Activated naive CD8-positive, alpha-beta T cell treated with anti-CD3 and anti-CD28 coated beads, Interleukin-2, amount 50 U/mL, for 24 hours (primary cell): ENCODE measurements at regions not wholly inside any gene's neighbourhood (a gene's known extent, or its start where the extent isn't known, plus 50 kb on each side); places are given as distances from the start of the nearest gene placed in this dataset.

ENCODE experiments used
- ATAC-seq: fragments of 150-1000 bp; cut with Tn5 transposase; one replicate; pipeline ENCODE4 v1.10.0; 2021
- DNase-seq: peaks from one replicate; pipeline ENCODE4 v3.0.0; 2021
- H3K27ac Mint-ChIP-seq: one replicate; pipeline ENCODE4 v1.8.0; 2021; ENCODE audit warnings: mild to moderate bottlenecking, mixed read lengths
- H3K27me3 Mint-ChIP-seq: one replicate; pipeline ENCODE4 v1.8.0; 2021; ENCODE audit warnings: mixed read lengths
- H3K36me3 Mint-ChIP-seq: one replicate; pipeline ENCODE4 v1.8.0; 2021; ENCODE audit warnings: low read depth, mixed read lengths
- H3K4me1 Mint-ChIP-seq: one replicate; pipeline ENCODE4 v1.8.0; 2021; ENCODE audit warnings: mixed read lengths
- H3K4me3 Mint-ChIP-seq: one replicate; pipeline ENCODE4 v1.8.0; 2021; ENCODE audit warnings: mild to moderate bottlenecking, moderate library complexity, mixed read lengths
- H3K9me3 Mint-ChIP-seq: one replicate; pipeline ENCODE4 v1.8.0; 2021; ENCODE audit warnings: mixed read lengths

- no peaks in the 10 kb centered on the region for H3K9me3 Mint-ChIP-seq
- ATAC-seq (no peak), DNase-seq (no peak)
- no peaks in the 10 kb centered on the region for H3K4me1 Mint-ChIP-seq
- H3K27ac Mint-ChIP-seq, result no peak overlapping the region
- H3K4me3 Mint-ChIP-seq, result no peak overlapping the region
- no peaks in the 10 kb centered on the region for H3K36me3 Mint-ChIP-seq
- no peaks in the 10 kb centered on the region for H3K27me3 Mint-ChIP-seq
These were observed 116.8 kb upstream of the UBE2E2 start for GRCh38 chr3:23086331-23086730.

GRCh38 chr3:23086831-23087230 lies 116.3 kb upstream of the UBE2E2 start:
- ATAC-seq (no peak), DNase-seq (no peak)
- H3K27me3 Mint-ChIP-seq, result no peaks in the 10 kb centered on the region
- H3K4me1 Mint-ChIP-seq, result no peaks in the 10 kb centered on the region
- no peaks in the 10 kb centered on the region for H3K36me3 Mint-ChIP-seq
- H3K9me3 Mint-ChIP-seq, result no peaks in the 10 kb centered on the region
- no peak overlapping the region for H3K4me3 Mint-ChIP-seq
- H3K27ac Mint-ChIP-seq, result no peak overlapping the region

DNA sequence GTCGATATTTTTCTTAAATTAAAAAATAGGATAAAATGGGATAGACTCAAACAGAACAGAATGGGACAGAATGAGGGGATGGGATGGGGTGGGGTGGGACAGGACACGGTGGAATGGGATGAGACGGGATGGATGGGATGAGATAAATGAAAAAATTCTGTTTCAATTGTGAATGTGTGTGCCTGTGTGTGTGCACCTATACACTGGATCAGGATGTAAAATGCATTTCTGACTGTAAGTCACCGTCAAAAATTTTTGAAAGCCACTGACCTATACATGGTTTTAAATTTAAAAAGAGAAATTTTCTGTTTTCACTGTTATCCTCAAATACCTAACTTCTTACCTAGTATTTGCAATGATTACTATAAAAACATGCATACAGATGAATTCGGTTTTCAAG lies 108.7 kb upstream of the UBE2E2 start:
- H3K9me3 Mint-ChIP-seq, result peaks cover 6% of the 10 kb centered on the region
- H3K4me3 Mint-ChIP-seq, result no peak overlapping the region
- no peak overlapping the region for H3K27ac Mint-ChIP-seq
- peaks cover 2% of the 10 kb centered on the region for H3K36me3 Mint-ChIP-seq
- ATAC-seq, result no peak
- peaks cover 2% of the 10 kb centered on the region for H3K4me1 Mint-ChIP-seq
- H3K27me3 Mint-ChIP-seq, result no peaks in the 10 kb centered on the region
- no peak for DNase-seq

- Mint-ChIP-seq H3K36me3 (peaks cover 2% of the 10 kb centered on the region), H3K4me1 (peaks cover 2% of the 10 kb centered on the region), H3K27ac (no peak overlapping the region), H3K9me3 (peaks cover 6% of the 10 kb centered on the region), H3K27me3 (no peaks in the 10 kb centered on the region), H3K4me3 (no peak overlapping the region)
- no peak for DNase-seq
- ATAC-seq, result no peak
These were observed 108.2 kb upstream of the UBE2E2 start for GRCh38 chr3:23094890-23095462.

DNA sequence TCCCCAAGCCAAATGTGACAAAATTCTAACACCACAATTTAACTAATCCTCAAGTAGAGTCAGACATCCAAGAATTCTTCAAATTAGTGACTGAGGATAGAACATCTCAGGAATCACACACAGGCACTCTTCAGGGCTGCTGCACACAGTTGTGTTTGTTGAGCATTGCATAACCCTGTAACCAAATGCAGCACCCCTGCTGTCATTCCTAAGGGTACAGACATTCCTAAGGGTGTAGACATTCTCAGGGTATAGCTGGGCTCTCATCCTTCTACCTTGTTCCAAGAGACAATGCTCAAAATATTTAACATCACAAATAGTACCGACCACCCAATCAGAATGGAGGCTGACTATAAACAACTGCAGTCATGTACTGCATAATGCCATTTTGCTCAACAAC lies 107.1 kb upstream of the UBE2E2 start:
- Mint-ChIP-seq H3K36me3 (peaks cover 2% of the 10 kb centered on the region), H3K9me3 (peaks cover 6% of the 10 kb centered on the region), H3K27ac (no peak overlapping the region), H3K27me3 (no peaks in the 10 kb centered on the region), H3K4me3 (no peak overlapping the region), H3K4me1 (peaks cover 2% of the 10 kb centered on the region)
- DNase-seq (no peak), ATAC-seq (no peak)

DNA sequence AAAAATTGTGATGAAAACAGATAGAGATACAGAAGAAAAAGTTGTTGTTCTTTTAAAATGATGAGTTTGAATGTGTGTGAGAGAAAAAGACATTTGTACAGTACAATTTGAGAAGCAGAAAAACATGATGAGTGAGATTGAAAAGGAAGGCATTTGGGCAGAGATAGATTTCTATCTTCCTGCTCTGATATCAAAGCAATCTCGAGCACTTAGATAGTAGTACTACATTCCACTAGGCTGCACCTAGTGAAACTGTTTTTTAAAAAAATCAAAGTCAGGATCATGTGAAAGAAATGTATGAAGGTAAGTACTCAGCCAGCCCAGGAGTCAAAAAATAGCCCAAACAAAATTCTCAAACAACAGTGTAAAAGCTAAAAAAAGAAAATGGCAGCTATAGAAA lies 104.1 kb upstream of the UBE2E2 start:
- no peaks in the 10 kb centered on the region for H3K27me3 Mint-ChIP-seq
- no peak overlapping the region for H3K4me3 Mint-ChIP-seq
- H3K27ac Mint-ChIP-seq, result no peak overlapping the region
- H3K36me3 Mint-ChIP-seq, result no peaks in the 10 kb centered on the region
- H3K9me3 Mint-ChIP-seq, result peaks cover 2% of the 10 kb centered on the region
- peaks cover 2% of the 10 kb centered on the region for H3K4me1 Mint-ChIP-seq
- no peak for ATAC-seq
- no peak for DNase-seq

DNA sequence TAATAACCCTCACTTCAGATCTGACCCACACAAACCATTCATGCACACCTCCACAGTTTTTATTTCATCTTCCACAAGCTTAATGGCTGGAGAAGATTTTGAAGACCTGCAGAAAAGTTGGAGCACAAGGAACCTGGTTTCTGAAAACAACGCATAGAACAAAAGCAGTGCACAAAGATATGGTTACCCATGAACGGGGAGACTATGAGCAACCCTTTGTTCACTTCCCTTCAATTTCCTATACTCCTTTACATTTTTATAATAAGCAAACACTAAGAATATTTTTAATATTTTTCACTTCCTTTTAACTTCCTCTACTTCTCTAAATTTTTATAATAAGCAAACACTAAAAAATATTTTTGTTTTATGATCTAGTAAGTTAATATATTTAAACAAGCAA lies 103.5 kb upstream of the UBE2E2 start:
- DNase-seq (no peak), ATAC-seq (no peak)
- H3K36me3 Mint-ChIP-seq, result no peaks in the 10 kb centered on the region
- no peak overlapping the region for H3K4me3 Mint-ChIP-seq
- no peaks in the 10 kb centered on the region for H3K27me3 Mint-ChIP-seq
- H3K4me1 Mint-ChIP-seq, result peaks cover 2% of the 10 kb centered on the region
- no peak overlapping the region for H3K27ac Mint-ChIP-seq
- no peaks in the 10 kb centered on the region for H3K9me3 Mint-ChIP-seq

GRCh38 chr3:23100106-23100505 lies 103.0 kb upstream of the UBE2E2 start:
- H3K36me3 Mint-ChIP-seq, result no peaks in the 10 kb centered on the region
- ATAC-seq, result no peak
- H3K27ac Mint-ChIP-seq, result no peak overlapping the region
- no peaks in the 10 kb centered on the region for H3K27me3 Mint-ChIP-seq
- H3K4me3 Mint-ChIP-seq, result no peak overlapping the region
- no peaks in the 10 kb centered on the region for H3K9me3 Mint-ChIP-seq
- DNase-seq, result no peak
- H3K4me1 Mint-ChIP-seq, result peaks cover 2% of the 10 kb centered on the region

DNA sequence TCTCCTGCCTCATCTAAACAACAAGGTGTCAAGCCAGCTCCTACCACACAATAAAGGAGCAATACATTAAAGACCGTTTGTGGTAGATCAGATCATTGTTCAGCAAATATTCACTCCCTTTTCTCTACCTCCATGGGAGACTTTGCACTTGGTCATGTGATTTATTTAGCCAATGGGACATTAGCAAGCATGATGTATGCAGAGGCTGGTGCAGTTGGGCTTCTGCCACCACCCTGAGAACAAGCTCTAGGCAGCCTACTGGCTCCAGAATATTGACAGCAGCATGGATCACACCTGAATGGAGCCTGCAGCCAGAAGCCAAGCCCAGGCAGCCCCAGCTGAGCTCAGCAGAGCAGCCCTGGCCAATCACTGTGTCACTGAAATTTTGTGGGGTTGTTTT lies 99.4 kb upstream of the UBE2E2 start:
- no peaks in the 10 kb centered on the region for H3K9me3 Mint-ChIP-seq
- no peak overlapping the region for H3K4me3 Mint-ChIP-seq
- H3K4me1 Mint-ChIP-seq, result peaks cover 2% of the 10 kb centered on the region
- ATAC-seq (no peak), DNase-seq (no peak)
- H3K36me3 Mint-ChIP-seq, result no peaks in the 10 kb centered on the region
- no peak overlapping the region for H3K27ac Mint-ChIP-seq
- H3K27me3 Mint-ChIP-seq, result peaks cover 2% of the 10 kb centered on the region

DNA sequence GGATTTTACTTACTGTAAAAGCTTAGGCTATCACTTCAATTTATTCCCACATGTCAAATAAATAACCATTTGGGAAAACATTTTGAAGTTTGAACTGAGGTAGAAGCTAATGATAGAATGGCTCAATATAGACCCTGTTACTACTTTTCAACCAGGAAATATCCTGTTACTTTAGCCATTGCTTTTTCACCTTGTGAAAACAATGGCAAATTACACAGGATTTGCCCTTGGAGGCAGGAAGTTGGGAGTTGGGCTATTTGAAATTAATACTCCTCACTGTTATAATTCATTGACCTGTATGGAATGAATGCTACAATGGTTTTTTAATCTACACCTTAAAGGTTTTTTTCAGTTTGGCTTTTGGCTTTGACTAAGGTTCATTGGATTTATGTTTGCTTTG lies 98.1 kb upstream of the UBE2E2 start:
- Mint-ChIP-seq H3K9me3 (no peaks in the 10 kb centered on the region), H3K27ac (no peak overlapping the region), H3K27me3 (peaks cover 2% of the 10 kb centered on the region), H3K36me3 (no peaks in the 10 kb centered on the region), H3K4me3 (no peak overlapping the region), H3K4me1 (no peaks in the 10 kb centered on the region)
- DNase-seq, result no peak
- no peak for ATAC-seq

DNA sequence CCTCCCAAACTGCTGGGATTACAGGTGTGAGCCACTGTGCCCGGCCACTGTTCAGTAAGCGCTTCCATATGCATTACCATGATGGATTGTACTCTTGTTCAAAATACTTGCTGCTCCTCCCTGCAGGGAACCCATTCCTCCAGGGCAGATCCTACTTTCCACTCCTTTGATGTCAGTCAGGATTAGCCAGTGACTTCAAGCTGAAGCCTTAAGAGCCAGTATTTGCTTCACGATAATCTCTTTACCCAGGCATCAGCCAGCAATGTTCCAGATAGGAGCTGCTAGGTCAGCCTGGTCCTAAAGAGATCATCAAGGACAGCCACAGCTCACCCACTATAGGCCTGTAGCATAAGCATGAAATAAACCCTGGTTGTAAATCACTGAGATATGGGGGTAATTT lies 96.5 kb upstream of the UBE2E2 start:
- Mint-ChIP-seq H3K4me1 (no peaks in the 10 kb centered on the region), H3K27me3 (peaks cover 2% of the 10 kb centered on the region), H3K36me3 (no peaks in the 10 kb centered on the region), H3K4me3 (no peak overlapping the region), H3K9me3 (no peaks in the 10 kb centered on the region), H3K27ac (no peak overlapping the region)
- no peak for ATAC-seq
- DNase-seq, result no peak

GRCh38 chr3:23107221-23107620 lies 95.9 kb upstream of the UBE2E2 start:
- no peak for DNase-seq
- Mint-ChIP-seq H3K9me3 (no peaks in the 10 kb centered on the region), H3K36me3 (no peaks in the 10 kb centered on the region), H3K27ac (no peak overlapping the region), H3K4me1 (no peaks in the 10 kb centered on the region), H3K4me3 (no peak overlapping the region), H3K27me3 (peaks cover 2% of the 10 kb centered on the region)
- ATAC-seq, result no peak

- Mint-ChIP-seq H3K9me3 (no peaks in the 10 kb centered on the region), H3K36me3 (no peaks in the 10 kb centered on the region), H3K27me3 (peaks cover 2% of the 10 kb centered on the region), H3K27ac (no peak overlapping the region), H3K4me1 (peaks cover 3% of the 10 kb centered on the region), H3K4me3 (no peak overlapping the region)
- DNase-seq (no peak), ATAC-seq (no peak)
These were observed 94.6 kb upstream of the UBE2E2 start for GRCh38 chr3:23108451-23109057.

DNA sequence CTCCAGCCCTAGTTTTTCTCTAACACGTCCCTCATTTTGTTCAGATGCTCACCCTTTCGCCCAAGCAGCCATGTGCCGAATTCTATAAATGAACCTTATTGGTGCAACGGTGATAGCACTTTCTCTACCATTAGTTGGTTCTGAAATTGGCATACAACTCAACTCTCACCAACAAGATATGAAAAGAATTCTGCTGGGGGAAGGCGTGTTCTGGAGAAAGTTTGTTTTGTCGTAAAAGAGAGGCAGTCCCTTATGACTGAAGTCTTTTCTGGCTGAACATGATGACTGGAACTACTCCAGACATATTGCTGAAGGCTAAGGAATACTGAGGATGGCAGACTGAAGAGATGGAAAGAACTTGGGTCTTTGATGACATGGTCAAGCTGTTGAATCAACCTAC lies 91.8 kb upstream of the UBE2E2 start:
- no peak overlapping the region for H3K4me3 Mint-ChIP-seq
- no peaks in the 10 kb centered on the region for H3K9me3 Mint-ChIP-seq
- ATAC-seq (no peak), DNase-seq (no peak)
- H3K27me3 Mint-ChIP-seq, result no peaks in the 10 kb centered on the region
- no peaks in the 10 kb centered on the region for H3K36me3 Mint-ChIP-seq
- H3K4me1 Mint-ChIP-seq, result peaks cover 21% of the 10 kb centered on the region
- no peak overlapping the region for H3K27ac Mint-ChIP-seq

- no peak for DNase-seq
- Mint-ChIP-seq H3K9me3 (no peaks in the 10 kb centered on the region), H3K27me3 (no peaks in the 10 kb centered on the region), H3K36me3 (no peaks in the 10 kb centered on the region), H3K4me1 (peaks cover 21% of the 10 kb centered on the region), H3K4me3 (no peak overlapping the region), H3K27ac (no peak overlapping the region)
- no peak for ATAC-seq
These were observed 91.3 kb upstream of the UBE2E2 start for GRCh38 chr3:23111797-23112196.

DNA sequence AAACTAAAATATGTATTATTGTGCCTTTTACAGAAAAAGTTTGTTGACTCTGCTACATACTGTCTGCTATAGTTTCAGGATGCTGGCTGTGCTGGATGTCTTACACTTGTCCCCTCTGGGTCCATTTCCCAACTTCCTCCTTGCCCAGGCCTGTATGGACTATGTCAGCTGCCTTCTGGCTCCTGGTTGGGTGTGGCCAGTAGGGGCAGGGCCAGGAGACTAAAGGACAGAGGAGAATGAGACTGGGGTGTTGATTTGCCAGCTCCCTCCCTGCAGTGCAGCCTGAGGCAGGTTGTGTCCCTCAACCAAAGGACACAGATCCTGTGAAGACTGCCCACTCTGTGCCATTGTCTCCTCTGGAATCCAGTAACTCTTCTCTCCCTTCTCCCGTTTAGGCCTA lies 90.6 kb upstream of the UBE2E2 start:
- Mint-ChIP-seq H3K27me3 (peaks cover 6% of the 10 kb centered on the region), H3K36me3 (no peaks in the 10 kb centered on the region), H3K4me3 (no peak overlapping the region), H3K27ac (no peak overlapping the region), H3K9me3 (no peaks in the 10 kb centered on the region), H3K4me1 (peaks cover 21% of the 10 kb centered on the region)
- DNase-seq, result no peak
- ATAC-seq, result no peak
